Loucy (cell line): ENCODE measurements at regions not wholly inside any gene's neighbourhood (a gene's known extent, or its start where the extent isn't known, plus 50 kb on each side); places are given as distances from the start of the nearest gene placed in this dataset.

ENCODE experiments used
- H2AFZ ChIP-seq: fragments of 200-600 bp; sonication (generic); 2 replicates; pipeline ENCODE4 v1.6.0; 2016; ENCODE audit warnings: antibody characterized with exemption, mild to moderate bottlenecking, low read length, moderate library complexity
- H3F3A ChIP-seq: fragments of 200-600 bp; 2 replicates; pipeline ENCODE4 v1.6.0; 2016; ENCODE audit warnings: antibody characterized with exemption, low read depth, mild to moderate bottlenecking
- H3K27me3 ChIP-seq: fragments of 200-600 bp; sonication (generic); 2 replicates; pipeline ENCODE4 v1.6.1; 2014; ENCODE audit warnings: low read length, mild to moderate bottlenecking; ENCODE audit not compliant: insufficient read depth, poor library complexity, severe bottlenecking
- H3K36me3 ChIP-seq: fragments of 200-600 bp; sonication (generic); 2 replicates; pipeline ENCODE4 v1.6.1; 2016; ENCODE audit warnings: low read length; ENCODE audit not compliant: insufficient read depth
- H3K4me1 ChIP-seq: fragments of 200-600 bp; sonication (generic); 2 replicates; pipeline ENCODE4 v1.5.1; 2014; ENCODE audit warnings: low read length, mild to moderate bottlenecking; ENCODE audit not compliant: insufficient read depth, poor library complexity, severe bottlenecking
- H3K4me2 ChIP-seq: fragments of 200-600 bp; sonication (generic); 2 replicates; pipeline ENCODE4 v1.6.0; 2014; ENCODE audit warnings: antibody characterized with exemption, low read length, low read depth, mild to moderate bottlenecking; ENCODE audit not compliant: poor library complexity, severe bottlenecking
- H3K4me3 ChIP-seq: fragments of 200-600 bp; sonication (generic); 2 replicates; pipeline ENCODE4 v1.5.1; 2014; ENCODE audit warnings: low read length, mild to moderate bottlenecking, mixed read lengths; ENCODE audit not compliant: poor library complexity, severe bottlenecking
- H3K79me2 ChIP-seq: fragments of 200-600 bp; sonication (generic); 2 replicates; pipeline ENCODE4 v1.6.1; 2014; ENCODE audit warnings: low read length; ENCODE audit not compliant: insufficient read depth
- H3K9ac ChIP-seq: fragments of 200-600 bp; sonication (generic); 2 replicates; pipeline ENCODE4 v1.6.0; 2014; ENCODE audit warnings: mild to moderate bottlenecking, low read depth, low read length, moderate library complexity; ENCODE audit not compliant: poor library complexity, severe bottlenecking
- H3K9me2 ChIP-seq: fragments of 200-600 bp; sonication (generic); replicated peaks from 2 replicates; pipeline ENCODE4 v1.6.1; 2016; ENCODE audit warnings: low read depth, low read length, mixed read lengths
- H3K9me3 ChIP-seq: fragments of 200-600 bp; sonication (generic); 2 replicates; pipeline ENCODE4 v1.6.1; 2014; ENCODE audit warnings: mild to moderate bottlenecking, antibody characterized with exemption, low read length, low read depth; ENCODE audit not compliant: insufficient read depth
- H4K20me1 ChIP-seq: fragments of 200-600 bp; sonication (generic); 2 replicates; pipeline ENCODE4 v1.6.0; 2014; ENCODE audit warnings: antibody characterized with exemption, low read length, mild to moderate bottlenecking; ENCODE audit not compliant: insufficient read depth, poor library complexity, severe bottlenecking
- EZH2phosphoT487 ChIP-seq: fragments of 200-600 bp; IDR thresholded peaks from 2 replicates; pipeline ENCODE4 v1.6.1; 2018; ENCODE audit warnings: antibody characterized with exemption, mild to moderate bottlenecking, moderate library complexity, borderline replicate concordance
- TF ChIP-seq, protein P1 (sequence below): fragments of 200-600 bp; sonication (generic); conservative IDR thresholded peaks from 2 replicates; pipeline ENCODE4 v1.5.1; 2014; ENCODE audit warnings: mild to moderate bottlenecking, antibody characterized with exemption, low read length

DNA sequence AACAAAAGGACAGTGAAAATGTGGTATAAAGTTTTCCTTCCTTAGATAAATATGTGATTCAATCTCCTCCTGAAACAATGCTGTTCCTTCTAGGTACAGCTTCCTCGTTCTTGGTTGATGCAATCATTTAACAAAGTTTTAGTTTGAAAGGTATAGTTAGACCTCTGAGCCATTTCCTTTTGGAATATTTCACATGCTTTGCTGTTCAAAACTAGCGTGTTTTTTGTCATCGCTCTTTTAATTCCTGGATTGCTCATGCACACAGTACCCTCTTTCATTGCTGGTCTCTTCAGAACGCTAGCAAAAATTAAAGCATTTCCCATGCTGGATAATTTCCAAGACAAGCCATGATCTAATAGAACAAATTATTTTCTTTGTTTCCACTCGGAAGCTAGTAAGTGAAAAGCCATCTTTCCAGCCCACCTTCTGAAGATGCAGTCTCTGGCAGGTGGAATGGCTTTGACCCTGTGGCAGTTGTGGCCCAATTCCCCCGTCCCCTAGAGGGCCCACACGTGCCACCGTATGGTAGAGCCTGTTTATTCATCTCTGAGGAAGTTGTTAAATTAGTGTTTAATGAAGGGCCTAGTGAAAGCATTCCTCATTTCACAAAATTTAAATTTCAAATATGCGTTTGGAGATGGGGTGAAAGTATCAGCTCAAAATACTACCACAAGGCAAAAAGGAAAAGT is 1040.6 kb upstream of the SLC10A2 start:
- Histone ChIP-seq H4K20me1 (no peaks in the 10 kb centered on the region), H2AFZ (no peak overlapping the region), H3K27me3 (no peaks in the 10 kb centered on the region), H3K9ac (no peak overlapping the region), H3K4me2 (no peak overlapping the region), H3K36me3 (no peaks in the 10 kb centered on the region), H3K79me2 (no peaks in the 10 kb centered on the region), H3K9me3 (no peaks in the 10 kb centered on the region), H3K4me1 (no peaks in the 10 kb centered on the region), H3K9me2 (no peaks in the 10 kb centered on the region), H3F3A (no peaks in the 10 kb centered on the region), H3K4me3 (no peak overlapping the region)
- TF ChIP-seq, protein P1, sequence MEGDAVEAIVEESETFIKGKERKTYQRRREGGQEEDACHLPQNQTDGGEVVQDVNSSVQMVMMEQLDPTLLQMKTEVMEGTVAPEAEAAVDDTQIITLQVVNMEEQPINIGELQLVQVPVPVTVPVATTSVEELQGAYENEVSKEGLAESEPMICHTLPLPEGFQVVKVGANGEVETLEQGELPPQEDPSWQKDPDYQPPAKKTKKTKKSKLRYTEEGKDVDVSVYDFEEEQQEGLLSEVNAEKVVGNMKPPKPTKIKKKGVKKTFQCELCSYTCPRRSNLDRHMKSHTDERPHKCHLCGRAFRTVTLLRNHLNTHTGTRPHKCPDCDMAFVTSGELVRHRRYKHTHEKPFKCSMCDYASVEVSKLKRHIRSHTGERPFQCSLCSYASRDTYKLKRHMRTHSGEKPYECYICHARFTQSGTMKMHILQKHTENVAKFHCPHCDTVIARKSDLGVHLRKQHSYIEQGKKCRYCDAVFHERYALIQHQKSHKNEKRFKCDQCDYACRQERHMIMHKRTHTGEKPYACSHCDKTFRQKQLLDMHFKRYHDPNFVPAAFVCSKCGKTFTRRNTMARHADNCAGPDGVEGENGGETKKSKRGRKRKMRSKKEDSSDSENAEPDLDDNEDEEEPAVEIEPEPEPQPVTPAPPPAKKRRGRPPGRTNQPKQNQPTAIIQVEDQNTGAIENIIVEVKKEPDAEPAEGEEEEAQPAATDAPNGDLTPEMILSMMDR: no peak
- no peak for TF ChIP-seq EZH2phosphoT487

DNA sequence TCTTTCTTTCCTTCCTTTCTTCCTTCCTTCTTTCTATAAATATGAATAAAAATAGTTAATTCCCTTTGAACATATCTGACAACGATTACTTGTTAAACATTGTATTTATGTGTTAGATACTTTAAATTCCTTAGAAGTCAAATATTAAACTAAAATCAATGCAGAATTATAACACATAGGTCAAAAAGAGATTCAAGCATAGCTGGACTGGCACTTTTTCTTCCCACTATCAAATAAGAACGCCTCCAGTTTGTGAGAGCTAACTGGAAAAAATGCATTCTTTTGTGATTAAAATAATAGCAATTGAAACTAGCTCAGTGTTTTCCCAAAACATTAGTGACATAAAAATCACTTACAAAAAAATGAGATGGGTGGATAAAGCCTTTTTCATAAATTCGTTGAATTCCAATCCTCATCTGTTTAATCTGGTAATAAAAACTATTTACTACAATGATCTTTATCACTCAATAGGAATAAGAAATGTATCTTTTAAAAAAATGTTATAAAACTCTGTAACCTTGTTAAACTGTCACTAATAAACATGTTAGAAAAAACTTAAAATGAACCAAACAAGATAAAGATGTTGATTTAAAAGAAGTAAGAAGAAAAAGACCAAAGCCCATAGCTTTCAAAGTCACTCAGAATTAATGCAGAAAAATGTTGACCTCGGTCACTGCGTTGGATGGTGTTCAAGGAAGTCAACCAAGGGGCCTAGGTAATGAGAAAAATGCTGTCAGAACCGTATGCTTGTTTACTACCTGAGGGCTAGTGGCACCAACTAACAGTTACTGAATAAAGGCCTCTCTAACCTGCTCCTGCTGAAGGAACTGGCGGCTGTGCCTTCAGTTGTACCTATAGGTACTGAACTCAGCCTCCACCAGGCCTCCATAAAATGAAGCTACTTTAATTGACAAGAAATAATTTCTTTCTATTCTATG is 1039.5 kb upstream of the SLC10A2 start:
- Histone ChIP-seq H3K9ac (no peak overlapping the region), H3K4me2 (no peak overlapping the region), H2AFZ (no peak overlapping the region), H3K27me3 (no peaks in the 10 kb centered on the region), H3K79me2 (no peaks in the 10 kb centered on the region), H3K4me1 (no peaks in the 10 kb centered on the region), H3F3A (no peaks in the 10 kb centered on the region), H4K20me1 (no peaks in the 10 kb centered on the region), H3K9me3 (no peaks in the 10 kb centered on the region), H3K36me3 (no peaks in the 10 kb centered on the region), H3K9me2 (no peaks in the 10 kb centered on the region), H3K4me3 (no peak overlapping the region)
- TF ChIP-seq EZH2phosphoT487: no peak

DNA sequence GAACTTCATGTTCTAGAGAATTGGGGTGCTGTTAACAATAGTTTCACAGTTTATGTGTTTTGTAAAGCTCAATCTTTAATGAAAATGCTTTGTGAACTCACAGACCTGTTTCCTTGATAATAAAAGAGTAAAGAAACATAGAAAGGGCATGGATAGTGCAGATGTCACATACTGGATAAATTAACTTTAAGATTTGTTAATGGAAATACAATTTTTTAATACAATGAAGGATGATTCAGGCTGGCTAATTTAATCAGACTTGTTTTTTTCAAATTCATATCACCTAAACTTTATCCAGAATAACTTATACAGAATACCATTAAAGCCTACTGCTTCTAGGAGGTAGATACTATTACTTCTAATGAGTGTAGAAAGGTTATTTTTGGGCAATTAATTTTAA is 1033.5 kb upstream of the SLC10A2 start:
- no peaks in the 10 kb centered on the region for H3K79me2 ChIP-seq
- H3F3A ChIP-seq: no peaks in the 10 kb centered on the region
- no peaks in the 10 kb centered on the region for H3K9me3 ChIP-seq
- no peaks in the 10 kb centered on the region for H3K9me2 ChIP-seq
- H3K36me3 ChIP-seq: no peaks in the 10 kb centered on the region
- no peaks in the 10 kb centered on the region for H3K4me1 ChIP-seq
- no peak overlapping the region for H3K4me3 ChIP-seq
- no peak overlapping the region for H3K9ac ChIP-seq
- no peak overlapping the region for H2AFZ ChIP-seq
- H4K20me1 ChIP-seq: no peaks in the 10 kb centered on the region
- H3K27me3 ChIP-seq: no peaks in the 10 kb centered on the region
- TF ChIP-seq EZH2phosphoT487: no peak
- TF ChIP-seq, protein P1: no peak
- H3K4me2 ChIP-seq: no peak overlapping the region
